ENCODE measurements at regions not wholly inside any gene's neighbourhood (a gene's known extent, or its start where the extent isn't known, plus 50 kb on each side); places are given as distances from the start of the nearest gene placed in this dataset.
"Not testable (repeated sequence)": the region's sequence is repeated elsewhere in the genome, so short reads cannot be mapped to it uniquely, and the experiment has no call there.

- Mint-ChIP-seq H3K9me3 (peaks cover 6% of the 10 kb centered on the region), H3K27ac (ENCODE audit: unreplicated experiment) (no peak overlapping the region), H3K27me3 (ENCODE audit: low read depth) (peaks cover 4% of the 10 kb centered on the region), H3K4me3 (no peak overlapping the region), H3K4me1 (no peaks in the 10 kb centered on the region), H3K36me3 (ENCODE audit: low read depth) (no peaks in the 10 kb centered on the region)
- TF ChIP-seq CTCF (conservative IDR thresholded peaks at IDR 0.05): no peak
- DNase-seq (ENCODE audit: low read depth, low spot score): no peak
These were observed 420.1 kb downstream of the EDEM1 start for GRCh38 chr3:5607581-5607980.

DNA sequence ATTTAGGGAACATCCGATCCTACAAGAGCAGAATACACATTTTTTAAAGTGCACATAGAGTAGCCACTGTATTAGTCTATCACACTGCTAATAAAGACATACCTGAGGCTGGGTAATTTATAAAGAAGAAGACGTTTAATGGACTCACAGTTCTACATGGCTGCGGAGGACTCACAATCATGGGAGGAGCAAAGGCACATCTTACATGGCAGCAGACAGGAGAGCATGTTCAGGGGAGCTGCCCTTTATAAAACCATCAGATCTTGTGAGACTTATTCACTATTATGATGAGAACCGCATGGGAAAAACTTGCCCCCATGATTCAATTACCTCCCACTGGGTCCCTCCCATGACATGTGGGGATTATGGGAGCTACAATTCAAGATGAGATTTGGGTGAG lies 421.5 kb downstream of the EDEM1 start:
- H3K27ac Mint-ChIP-seq (ENCODE audit: unreplicated experiment); H3K4me1 Mint-ChIP-seq; H3K36me3 Mint-ChIP-seq (ENCODE audit: low read depth); H3K4me3 Mint-ChIP-seq; H3K27me3 Mint-ChIP-seq (ENCODE audit: low read depth); DNase-seq (ENCODE audit: low read depth, low spot score); H3K9me3 Mint-ChIP-seq: not testable (repeated sequence)

DNA sequence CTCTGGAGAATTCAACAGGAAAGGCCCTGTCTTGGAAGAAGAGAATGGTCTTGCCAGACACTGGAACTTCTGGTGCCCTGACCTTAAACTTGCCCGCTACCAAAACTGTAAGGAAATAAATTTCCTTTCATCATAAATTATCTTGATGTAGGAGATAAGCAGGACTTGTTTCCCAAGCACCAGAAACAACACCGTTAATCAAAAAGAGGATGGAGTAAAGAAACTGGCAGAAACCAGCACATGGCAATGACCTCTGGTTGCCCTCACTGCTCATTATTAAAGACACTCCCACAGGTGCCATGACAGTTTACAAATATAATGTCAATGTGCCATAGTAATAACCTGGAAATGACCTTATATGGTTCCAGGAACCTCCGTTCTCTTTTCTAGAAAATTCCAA lies 426.1 kb downstream of the EDEM1 start:
- H3K36me3 Mint-ChIP-seq (ENCODE audit: low read depth): no peaks in the 10 kb centered on the region
- H3K27ac Mint-ChIP-seq (ENCODE audit: unreplicated experiment): no peak overlapping the region
- H3K4me3 Mint-ChIP-seq: no peak overlapping the region
- DNase-seq (ENCODE audit: low read depth, low spot score): no peak
- peaks cover 6% of the 10 kb centered on the region for H3K27me3 Mint-ChIP-seq (ENCODE audit: low read depth)
- TF ChIP-seq CTCF (conservative IDR thresholded peaks at IDR 0.05): no peak
- H3K9me3 Mint-ChIP-seq: peaks cover 3% of the 10 kb centered on the region
- H3K4me1 Mint-ChIP-seq: no peaks in the 10 kb centered on the region

GRCh38 chr3:5616873-5617272 lies 429.4 kb downstream of the EDEM1 start:
- H3K9me3 Mint-ChIP-seq: peaks cover 3% of the 10 kb centered on the region
- no peak overlapping the region for H3K4me3 Mint-ChIP-seq
- no peak for DNase-seq (ENCODE audit: low read depth, low spot score)
- no peaks in the 10 kb centered on the region for H3K4me1 Mint-ChIP-seq
- no peak overlapping the region for H3K27ac Mint-ChIP-seq (ENCODE audit: unreplicated experiment)
- H3K27me3 Mint-ChIP-seq (ENCODE audit: low read depth): peaks cover 5% of the 10 kb centered on the region
- no peak for TF ChIP-seq CTCF (conservative IDR thresholded peaks at IDR 0.05)
- no peaks in the 10 kb centered on the region for H3K36me3 Mint-ChIP-seq (ENCODE audit: low read depth)

DNA sequence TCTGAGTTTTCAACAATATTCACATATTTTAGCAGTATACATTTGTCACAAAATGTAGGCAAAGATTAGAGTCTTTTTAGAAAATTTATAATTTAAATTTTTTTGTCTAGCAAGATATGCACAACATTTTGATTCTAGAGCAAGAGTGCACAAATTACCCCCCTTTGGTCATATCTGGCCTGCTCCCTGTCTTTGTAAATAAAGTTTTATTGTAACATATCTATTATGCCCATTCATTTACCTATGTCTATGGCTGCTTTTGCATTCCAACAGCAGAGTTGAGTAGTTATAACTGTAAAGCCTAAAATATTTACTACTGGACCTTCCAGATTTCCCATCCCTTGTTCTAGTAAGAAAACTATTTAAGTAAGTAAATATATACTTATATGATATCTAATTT lies 430.7 kb downstream of the EDEM1 start:
- peaks cover 3% of the 10 kb centered on the region for H3K9me3 Mint-ChIP-seq
- no peak overlapping the region for H3K4me3 Mint-ChIP-seq
- H3K4me1 Mint-ChIP-seq: no peaks in the 10 kb centered on the region
- no peak for DNase-seq (ENCODE audit: low read depth, low spot score)
- no peaks in the 10 kb centered on the region for H3K36me3 Mint-ChIP-seq (ENCODE audit: low read depth)
- peaks cover 2% of the 10 kb centered on the region for H3K27me3 Mint-ChIP-seq (ENCODE audit: low read depth)
- no peak overlapping the region for H3K27ac Mint-ChIP-seq (ENCODE audit: unreplicated experiment)
- TF ChIP-seq CTCF (conservative IDR thresholded peaks at IDR 0.05): no peak

DNA sequence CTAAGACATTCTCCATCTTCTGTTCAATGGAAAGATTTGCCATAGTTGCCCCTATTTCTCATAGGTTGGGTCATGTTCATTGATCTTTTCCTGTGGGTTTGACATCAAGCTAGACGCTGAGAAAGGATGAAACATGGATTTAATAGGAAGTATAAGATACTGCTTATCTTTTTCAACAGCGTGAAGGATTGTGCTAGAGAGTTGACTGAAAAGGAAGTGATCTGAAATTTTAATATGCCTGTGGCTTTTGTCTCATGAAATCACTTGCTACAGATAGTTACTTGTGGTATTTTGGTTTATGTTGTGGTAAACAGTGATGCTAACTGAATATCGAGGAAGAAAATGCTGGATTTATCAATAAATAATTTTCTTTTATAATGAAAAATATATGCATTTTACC lies 442.9 kb downstream of the EDEM1 start:
- H3K9me3 Mint-ChIP-seq: no peaks in the 10 kb centered on the region
- H3K27me3 Mint-ChIP-seq (ENCODE audit: low read depth): no peaks in the 10 kb centered on the region
- no peak for DNase-seq (ENCODE audit: low read depth, low spot score)
- TF ChIP-seq CTCF (conservative IDR thresholded peaks at IDR 0.05): no peak
- no peak overlapping the region for H3K4me3 Mint-ChIP-seq
- peaks cover 7% of the 10 kb centered on the region for H3K4me1 Mint-ChIP-seq
- H3K27ac Mint-ChIP-seq (ENCODE audit: unreplicated experiment): no peak overlapping the region
- no peaks in the 10 kb centered on the region for H3K36me3 Mint-ChIP-seq (ENCODE audit: low read depth)

All from neural crest cell (in vitro differentiated cells).